HG02884 (cell line): ENCODE measurements at regions not wholly inside any gene's neighbourhood (a gene's known extent, or its start where the extent isn't known, plus 50 kb on each side); places are given as distances from the start of the nearest gene placed in this dataset.

ENCODE experiments used
- ATAC-seq: cut with Tn5 transposase; IDR thresholded peaks from one replicate; pipeline ENCODE4 v1.9.1; 2021; ENCODE audit warnings: mild to moderate bottlenecking, moderate library complexity; ENCODE audit not compliant: unreplicated experiment

DNA sequence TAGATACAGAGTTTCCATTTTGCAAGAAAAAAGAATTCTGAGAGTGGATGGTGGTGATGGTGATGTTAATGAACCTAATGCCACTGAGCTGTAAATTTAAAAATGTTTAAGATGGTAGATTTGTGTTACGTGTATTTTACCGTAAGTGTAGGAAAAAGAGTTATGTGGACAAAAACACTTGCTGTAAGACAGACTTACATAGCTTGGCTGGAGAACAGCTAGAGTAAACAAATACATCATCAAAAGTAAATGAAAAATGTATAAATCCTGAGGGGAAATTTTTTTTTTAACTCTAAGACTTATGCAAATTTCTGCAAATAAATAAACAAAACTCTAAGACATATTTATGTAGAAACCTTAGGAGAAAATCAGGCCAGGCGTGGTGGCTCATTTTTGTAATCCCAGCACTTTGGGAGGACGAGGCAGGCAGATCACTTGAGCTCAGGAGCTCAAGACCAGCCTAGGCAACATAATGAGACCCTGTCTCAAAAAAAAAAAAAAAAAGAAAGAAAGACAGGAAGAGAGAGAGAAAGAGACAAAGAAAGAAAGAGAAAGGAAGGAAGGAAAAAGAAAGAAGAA is 66.2 kb upstream of the CDK13 start:
- no peak for ATAC-seq

DNA sequence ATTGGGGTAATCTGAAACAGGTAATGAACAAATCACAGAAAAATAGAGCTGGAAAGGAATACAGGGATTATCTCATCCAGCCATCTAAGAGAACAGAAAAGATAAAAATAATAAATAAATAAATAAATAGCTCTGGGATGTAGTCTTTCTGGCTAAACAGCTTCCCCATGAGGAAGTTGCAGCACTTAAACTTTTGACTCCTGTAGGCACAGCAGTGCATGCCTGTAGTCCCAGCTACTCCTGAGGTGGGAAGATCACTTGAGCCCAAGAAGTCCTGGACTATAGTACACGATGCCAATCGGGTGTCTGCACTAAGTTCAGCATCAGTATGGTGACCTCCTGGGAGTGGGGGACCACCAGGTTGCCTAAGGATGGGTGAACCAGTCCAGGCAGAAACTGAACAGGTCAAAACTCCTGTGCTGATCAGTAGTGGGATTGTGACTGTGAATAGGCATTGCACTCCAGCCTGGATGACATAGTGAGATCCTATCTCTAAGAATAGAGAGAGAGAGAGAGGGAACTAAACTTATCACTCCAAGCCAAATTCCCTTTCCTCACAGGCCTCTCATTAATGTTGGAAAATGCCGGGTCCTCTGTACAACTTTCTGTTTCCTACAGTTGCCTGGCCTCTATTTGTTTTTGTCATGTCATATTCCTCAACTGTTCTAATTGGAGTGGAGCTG is 61.7 kb upstream of the CDK13 start:
- no peak for ATAC-seq

DNA sequence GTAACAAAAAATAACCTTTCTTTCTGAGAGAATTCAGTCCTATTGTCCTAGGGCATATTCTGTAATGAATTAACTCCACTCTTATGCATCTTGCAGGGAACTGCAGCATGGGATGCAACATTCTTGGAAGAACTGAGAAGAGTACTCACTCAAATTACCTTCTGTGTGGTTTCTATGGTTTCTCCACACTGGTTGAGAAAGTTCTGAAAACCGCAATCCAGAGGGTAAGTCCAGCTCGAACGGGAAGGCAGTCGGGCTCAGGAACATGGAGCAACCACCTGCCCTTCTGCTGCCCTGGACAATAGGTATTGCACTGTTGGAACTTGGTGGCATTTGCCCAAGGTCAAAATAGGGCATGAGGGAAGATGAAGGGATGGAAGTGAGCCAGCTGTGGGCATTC is 59.6 kb upstream of the CDK13 start:
- no peak for ATAC-seq

DNA sequence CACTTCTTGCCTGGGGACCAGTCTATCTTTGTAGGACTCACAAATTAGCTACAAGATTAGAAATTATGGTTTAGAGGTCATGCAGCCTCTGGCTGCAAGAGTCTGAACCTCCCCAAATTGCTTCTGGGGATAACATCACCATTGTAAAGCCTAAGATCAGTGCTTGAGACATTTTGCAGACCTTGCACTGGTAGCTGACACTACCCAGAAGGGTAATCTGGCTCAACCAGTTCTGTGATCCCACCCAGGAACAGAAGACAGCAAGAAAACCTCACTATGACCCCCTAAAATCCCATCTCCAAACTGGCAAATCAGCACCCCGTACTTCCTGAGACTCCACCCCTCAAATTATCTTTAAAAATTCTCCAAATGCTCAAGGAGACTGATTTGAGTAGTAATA is 58.2 kb upstream of the CDK13 start:
- no peak for ATAC-seq

- no peak for ATAC-seq
Observed at GRCh38 chr7:39892361-39892760, 57.7 kb upstream of the CDK13 start.

GRCh38 chr7:39894904-39895303 is 55.2 kb upstream of the CDK13 start:
- no peak for ATAC-seq

GRCh38 chr7:39896840-39897239 is 53.2 kb upstream of the CDK13 start:
- ATAC-seq, result no peak

DNA sequence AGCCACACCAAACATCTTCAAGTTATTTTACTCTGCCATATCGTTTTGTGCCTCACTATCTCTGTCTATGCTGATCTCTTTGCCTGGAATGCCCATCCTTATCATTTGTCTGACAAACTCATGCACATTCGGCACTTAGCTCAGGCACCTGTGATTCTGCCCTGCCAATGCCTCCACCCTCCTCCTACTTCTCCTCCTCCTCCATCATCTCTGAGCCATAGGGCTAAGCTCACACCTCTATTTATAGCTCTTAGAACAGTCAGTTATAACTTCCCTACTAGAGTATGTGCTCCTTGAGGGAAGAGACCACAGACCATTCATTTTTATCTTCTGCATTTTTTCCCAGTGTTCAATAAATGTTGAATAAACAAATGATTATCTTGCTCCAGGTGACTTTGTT is 51.2 kb upstream of the CDK13 start:
- ATAC-seq, result no peak
